Prostate gland (tissue), 2 donors: ENCODE measurements at regions not wholly inside any gene's neighbourhood (a gene's known extent, or its start where the extent isn't known, plus 50 kb on each side); places are given as distances from the start of the nearest gene placed in this dataset.
"Not testable (repeated sequence)": the region's sequence is repeated elsewhere in the genome, so short reads cannot be mapped to it uniquely, and the experiment has no call there.

Experiments
- DNase-seq: peaks from one replicate; pipeline ENCODE4 v3.0.0-alpha.2; 2019; ENCODE audit warnings: low spot score
- H3K27ac ChIP-seq, 2 donors: fragments of 200-600 bp; sonication (generic); 2 replicates each; pipeline ENCODE4 v1.5.1; 2017 to 2019
- H3K27me3 ChIP-seq: fragments of 200-600 bp; sonication (generic); replicated peaks from 2 replicates; pipeline ENCODE4 v1.5.1; 2019; ENCODE audit not compliant: insufficient read depth
- H3K36me3 ChIP-seq, 2 donors: fragments of 200-600 bp; sonication (generic); 1 replicate in 1 of 2; 2 replicates in 1 of 2; pipeline versions ENCODE4 v1.5.1 to v1.8.1; 2017 to 2019
- H3K4me1 ChIP-seq: fragments of 200-600 bp; sonication (generic); replicated peaks from 2 replicates; pipeline ENCODE4 v1.5.1; 2019
- H3K4me3 ChIP-seq, 2 donors: fragments of 200-600 bp; sonication (generic); 2 replicates each; pipeline ENCODE4 v1.5.1; 2017 to 2019
- H3K9me3 ChIP-seq: fragments of 200-600 bp; sonication (generic); 2 replicates; pipeline ENCODE4 v1.5.1; 2017
- POLR2A ChIP-seq: fragments of 450-650 bp; IDR thresholded peaks from one replicate; pipeline ENCODE4 v1.6.1; 2016; ENCODE audit warnings: antibody characterized with exemption, mild to moderate bottlenecking
- POLR2AphosphoS5 ChIP-seq: sonication (generic); formaldehyde crosslinking; IDR thresholded peaks from one replicate; pipeline ENCODE4 v1.6.1; 2017; ENCODE audit warnings: antibody characterized with exemption
- WGBS: methylation state at CpG from one replicate; pipeline ENCODE4 v1.1.5; 2018; 5-methylcytosine and 5-hydroxymethylcytosine counted together
- intact Hi-C: fragments of 100-400 bp; cut with DNase I; formaldehyde crosslinking; loops from one replicate; pipeline ENCODE4 v1.14.2; 2022
- TF ChIP-seq, protein P1 (sequence below), 4 experiments: fragments of 200-600 bp in 2 of 4; fragments of 450-650 bp in 2 of 4; sonication (generic) in 2 of 4; IDR thresholded peaks; 1 replicate in 3 of 4; 2 replicates in 1 of 4; pipeline ENCODE4 v1.5.1; 2016 to 2019; ENCODE audit warnings: antibody characterized with exemption in 4 of 4, mild to moderate bottlenecking in 2 of 4, moderate library complexity in 2 of 4

DNA sequence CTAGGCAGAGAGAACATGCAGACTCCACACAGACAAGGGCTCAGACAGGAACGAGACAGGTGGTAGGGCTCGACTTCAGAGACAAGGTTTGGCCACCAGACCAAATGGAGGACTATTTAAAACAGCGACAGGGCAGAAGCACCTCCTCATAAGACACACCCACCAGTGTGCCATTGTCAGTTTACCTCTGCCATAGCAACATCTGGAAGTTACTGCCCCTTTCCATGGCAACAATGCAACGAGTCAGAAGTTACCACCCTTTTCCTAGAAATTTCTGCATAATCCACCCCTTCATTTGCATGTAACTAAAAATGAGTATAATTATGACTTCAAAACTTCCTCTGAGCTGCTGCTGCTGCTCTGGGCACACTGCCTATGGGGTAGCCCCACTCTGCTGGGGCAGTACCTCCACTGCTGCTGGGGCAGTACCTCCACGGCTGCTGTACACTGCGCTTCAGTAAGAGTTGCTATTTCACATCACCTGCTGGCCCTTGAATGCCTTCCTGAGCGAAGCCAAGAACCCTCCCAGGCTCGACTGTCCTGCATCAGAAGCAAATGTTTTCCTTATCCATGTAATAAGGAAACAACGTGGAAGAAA lies 2222.3 kb upstream of the AGA start:
- no peak for DNase-seq
- Histone ChIP-seq H3K27ac (no peak overlapping the region), H3K4me3 (no peak overlapping the region), H3K36me3 (no peaks in the 10 kb centered on the region), H3K9me3 (no peaks in the 10 kb centered on the region), H3K4me1 (no peaks in the 10 kb centered on the region), H3K27me3 (no peaks in the 10 kb centered on the region)
- TF ChIP-seq, protein P1, sequence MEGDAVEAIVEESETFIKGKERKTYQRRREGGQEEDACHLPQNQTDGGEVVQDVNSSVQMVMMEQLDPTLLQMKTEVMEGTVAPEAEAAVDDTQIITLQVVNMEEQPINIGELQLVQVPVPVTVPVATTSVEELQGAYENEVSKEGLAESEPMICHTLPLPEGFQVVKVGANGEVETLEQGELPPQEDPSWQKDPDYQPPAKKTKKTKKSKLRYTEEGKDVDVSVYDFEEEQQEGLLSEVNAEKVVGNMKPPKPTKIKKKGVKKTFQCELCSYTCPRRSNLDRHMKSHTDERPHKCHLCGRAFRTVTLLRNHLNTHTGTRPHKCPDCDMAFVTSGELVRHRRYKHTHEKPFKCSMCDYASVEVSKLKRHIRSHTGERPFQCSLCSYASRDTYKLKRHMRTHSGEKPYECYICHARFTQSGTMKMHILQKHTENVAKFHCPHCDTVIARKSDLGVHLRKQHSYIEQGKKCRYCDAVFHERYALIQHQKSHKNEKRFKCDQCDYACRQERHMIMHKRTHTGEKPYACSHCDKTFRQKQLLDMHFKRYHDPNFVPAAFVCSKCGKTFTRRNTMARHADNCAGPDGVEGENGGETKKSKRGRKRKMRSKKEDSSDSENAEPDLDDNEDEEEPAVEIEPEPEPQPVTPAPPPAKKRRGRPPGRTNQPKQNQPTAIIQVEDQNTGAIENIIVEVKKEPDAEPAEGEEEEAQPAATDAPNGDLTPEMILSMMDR (IDR thresholded peaks at IDR 0.05), result no peak
- TF ChIP-seq POLR2AphosphoS5 (no peak), POLR2A (no peak)
- intact Hi-C loops, result no loop called here
- 88% methylated on average over 9 of the region's 9 CpGs for WGBS

DNA sequence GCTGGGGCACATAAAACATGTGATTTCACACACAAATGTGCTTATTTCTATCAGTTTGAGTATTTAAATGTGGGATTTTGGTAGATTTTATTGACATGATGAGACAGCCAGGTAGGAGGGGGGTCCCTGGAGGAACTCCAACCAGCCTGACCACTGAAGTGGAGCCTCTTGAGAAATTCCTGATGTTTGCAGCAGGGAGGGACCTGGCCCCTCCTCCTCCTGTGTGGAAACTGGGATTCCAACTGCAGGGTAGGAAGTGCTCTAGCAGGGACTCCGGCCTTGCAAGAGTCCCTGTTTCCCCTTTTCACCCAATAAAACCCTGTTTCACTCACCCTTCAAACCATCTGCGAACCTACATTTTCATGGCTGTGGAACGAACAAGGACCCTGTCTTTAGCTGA lies 2224.0 kb upstream of the AGA start:
- no peaks in the 10 kb centered on the region for H3K36me3 ChIP-seq
- no peak overlapping the region for H3K4me3 ChIP-seq
- H3K27ac ChIP-seq, result no peak overlapping the region
- H3K27me3 ChIP-seq, result no peaks in the 10 kb centered on the region
- TF ChIP-seq, protein P1 (IDR thresholded peaks at IDR 0.05), result no peak
- TF ChIP-seq POLR2A (no peak), POLR2AphosphoS5 (no peak)
- no peaks in the 10 kb centered on the region for H3K4me1 ChIP-seq
- intact Hi-C loops, result no loop called here
- WGBS, result 37% methylated on average over 3 of the region's 3 CpGs
- H3K9me3 ChIP-seq, result no peaks in the 10 kb centered on the region
- no peak for DNase-seq

DNA sequence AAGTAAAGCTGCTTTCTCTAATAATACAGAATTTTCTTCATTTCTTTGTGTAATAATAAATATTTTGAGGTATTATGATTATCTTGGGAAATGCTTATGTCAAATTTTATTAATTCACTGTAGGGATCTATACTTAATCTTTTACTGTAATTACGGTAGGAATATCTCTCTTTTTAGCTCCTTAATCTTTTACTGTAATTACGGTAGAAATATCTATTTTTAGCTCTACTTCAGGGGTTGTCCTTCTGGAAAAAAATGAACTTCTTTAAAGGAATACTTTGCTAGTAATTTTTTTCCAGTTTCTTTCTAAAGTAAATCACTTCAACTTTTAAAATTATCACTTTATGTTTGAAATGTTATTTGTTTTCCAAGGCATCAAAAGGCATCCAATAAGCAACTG lies 2229.4 kb upstream of the AGA start:
- no peak for DNase-seq
- TF ChIP-seq, protein P1 (IDR thresholded peaks at IDR 0.05), result no peak
- TF ChIP-seq POLR2AphosphoS5, result no peak
- no peak for TF ChIP-seq POLR2A
- Histone ChIP-seq H3K27ac (no peak overlapping the region), H3K27me3 (no peaks in the 10 kb centered on the region), H3K9me3 (no peaks in the 10 kb centered on the region), H3K36me3 (no peaks in the 10 kb centered on the region), H3K4me3 (no peak overlapping the region), H3K4me1 (no peaks in the 10 kb centered on the region)
- intact Hi-C loops, result no loop called here
- 67% methylated on average over 2 of the region's 2 CpGs for whole genome bisulfite sequencing

DNA sequence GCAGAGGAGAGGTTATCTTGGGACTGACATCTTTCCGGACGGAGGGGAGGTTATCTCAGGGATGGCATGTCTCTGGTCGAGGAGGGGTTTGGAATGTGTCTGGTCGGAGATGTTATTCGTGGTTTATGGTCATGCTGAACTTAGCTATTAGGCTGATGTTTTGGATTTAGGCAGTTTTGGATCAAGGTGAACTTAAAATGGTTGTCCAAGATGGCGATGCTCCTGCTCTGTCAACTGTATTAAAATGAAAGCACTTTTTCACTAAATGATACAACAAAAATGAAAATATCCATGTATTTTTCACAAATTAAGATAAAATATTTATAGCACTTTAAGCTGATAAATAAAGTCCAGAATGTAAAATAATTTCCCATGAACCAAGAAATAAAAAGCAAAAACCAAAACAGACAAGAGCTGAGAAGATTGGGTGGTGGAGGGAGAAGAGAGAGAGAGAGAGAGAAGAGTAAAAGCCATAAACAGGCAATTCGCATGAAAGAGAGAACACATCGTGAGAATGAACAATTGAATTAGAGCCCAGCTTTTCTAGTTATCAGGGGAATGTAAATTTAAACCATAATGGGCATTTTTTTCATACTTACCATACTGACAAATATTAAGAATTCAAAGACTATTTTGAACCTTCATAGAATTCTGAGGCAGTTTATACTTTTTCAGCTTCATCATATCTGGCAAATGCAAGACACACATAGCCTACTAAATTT lies 2236.0 kb upstream of the AGA start:
- H3K27ac ChIP-seq, result no peak overlapping the region
- H3K4me1 ChIP-seq, result no peaks in the 10 kb centered on the region
- H3K9me3 ChIP-seq, result no peaks in the 10 kb centered on the region
- no peaks in the 10 kb centered on the region for H3K27me3 ChIP-seq
- 85% methylated on average over 8 of the region's 8 CpGs for WGBS
- intact Hi-C loops, result no loop called here
- TF ChIP-seq, protein P1 (IDR thresholded peaks at IDR 0.05), result no peak
- TF ChIP-seq POLR2A (no peak), POLR2AphosphoS5 (no peak)
- H3K36me3 ChIP-seq, result no peaks in the 10 kb centered on the region
- DNase-seq, result no peak
- H3K4me3 ChIP-seq, result no peak overlapping the region

DNA sequence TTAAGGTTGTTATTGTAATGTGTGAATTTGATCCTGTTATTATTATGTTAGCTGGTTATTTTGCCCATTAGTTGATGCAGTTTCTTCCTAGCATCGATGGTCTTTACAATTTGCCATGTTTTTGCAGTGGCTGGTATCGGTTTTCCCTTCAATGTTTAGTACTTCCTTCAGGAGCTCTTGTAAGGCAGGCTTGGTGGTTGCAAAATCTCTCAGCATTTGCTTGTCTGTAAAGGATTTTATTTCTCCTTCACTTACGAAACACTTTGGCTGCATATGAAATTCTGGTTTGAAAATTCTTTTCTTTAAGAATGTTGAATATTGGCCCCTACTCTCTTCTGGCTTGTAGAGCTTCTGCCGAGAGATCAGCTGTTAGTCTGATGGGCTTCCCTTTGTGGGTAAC lies 2241.4 kb upstream of the AGA start:
- intact Hi-C loops, result not testable (repeated sequence)

More for the DNA sequence above, 2241.4 kb upstream of the AGA start:
- DNase-seq, H3K9me3 ChIP-seq, H3K36me3 ChIP-seq, H3K4me1 ChIP-seq, H3K27ac ChIP-seq, H3K4me3 ChIP-seq, H3K27me3 ChIP-seq: not testable (repeated sequence)
- 80% methylated on average over 4 of the region's 4 CpGs for WGBS
